K562 (cell line): ENCODE measurements at regions not wholly inside any gene's neighbourhood (a gene's known extent, or its start where the extent isn't known, plus 50 kb on each side); places are given as distances from the start of the nearest gene placed in this dataset.

Source experiments
- FOXA1 ChIP-seq: fragments of 450-650 bp; IDR thresholded peaks from 2 replicates; pipeline ENCODE4 v1.6.1; 2016; ENCODE audit warnings: mild to moderate bottlenecking, borderline replicate concordance
- POLR2A ChIP-seq: fragments of 450-650 bp; conservative IDR thresholded peaks from 2 replicates; pipeline ENCODE4 v1.6.1; 2016
- TAF1 ChIP-seq: IDR thresholded peaks from 2 replicates; pipeline ENCODE4 v1.6.1; 2011; ENCODE audit warnings: mild to moderate bottlenecking, low read length, moderate library complexity; ENCODE audit not compliant: insufficient read depth, control insufficient read depth, severe bottlenecking; ENCODE audit errors: extremely low read depth
- TF ChIP-seq, protein P1 (sequence below): IDR thresholded peaks from 3 replicates; pipeline ENCODE4 v1.6.1; 2011; ENCODE audit warnings: borderline replicate concordance, mild to moderate bottlenecking; ENCODE audit not compliant: insufficient read length, insufficient read depth
- TF ChIP-seq, protein P2 (sequence below): fragments of 450-650 bp; formaldehyde crosslinking; IDR thresholded peaks from 2 replicates; pipeline ENCODE4 v1.4.0; 2022; ENCODE audit warnings: missing genetic modification characterization

DNA sequence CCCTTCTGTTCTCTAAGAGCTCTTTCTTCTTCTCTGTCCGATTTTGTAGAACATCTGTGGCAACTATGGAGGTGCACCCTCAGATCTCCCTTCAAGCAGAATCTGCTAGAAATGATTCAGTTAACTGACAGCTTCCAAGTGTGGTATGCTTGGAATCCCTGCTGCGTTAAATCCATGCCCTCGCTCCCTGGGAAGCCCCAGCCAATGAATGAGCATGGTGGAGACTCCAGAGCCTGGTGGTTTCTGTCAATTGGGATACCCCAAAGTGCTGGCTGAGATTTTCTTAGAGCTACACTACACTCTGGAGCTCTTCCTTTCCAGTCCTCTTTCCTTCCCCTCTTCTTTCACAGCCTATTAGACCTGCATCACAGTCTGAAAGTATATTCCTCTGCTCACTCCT lies 116.3 kb upstream of the C1orf21 start:
- TF ChIP-seq, protein P1, sequence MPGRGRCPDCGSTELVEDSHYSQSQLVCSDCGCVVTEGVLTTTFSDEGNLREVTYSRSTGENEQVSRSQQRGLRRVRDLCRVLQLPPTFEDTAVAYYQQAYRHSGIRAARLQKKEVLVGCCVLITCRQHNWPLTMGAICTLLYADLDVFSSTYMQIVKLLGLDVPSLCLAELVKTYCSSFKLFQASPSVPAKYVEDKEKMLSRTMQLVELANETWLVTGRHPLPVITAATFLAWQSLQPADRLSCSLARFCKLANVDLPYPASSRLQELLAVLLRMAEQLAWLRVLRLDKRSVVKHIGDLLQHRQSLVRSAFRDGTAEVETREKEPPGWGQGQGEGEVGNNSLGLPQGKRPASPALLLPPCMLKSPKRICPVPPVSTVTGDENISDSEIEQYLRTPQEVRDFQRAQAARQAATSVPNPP: no peak
- TF ChIP-seq, protein P2, sequence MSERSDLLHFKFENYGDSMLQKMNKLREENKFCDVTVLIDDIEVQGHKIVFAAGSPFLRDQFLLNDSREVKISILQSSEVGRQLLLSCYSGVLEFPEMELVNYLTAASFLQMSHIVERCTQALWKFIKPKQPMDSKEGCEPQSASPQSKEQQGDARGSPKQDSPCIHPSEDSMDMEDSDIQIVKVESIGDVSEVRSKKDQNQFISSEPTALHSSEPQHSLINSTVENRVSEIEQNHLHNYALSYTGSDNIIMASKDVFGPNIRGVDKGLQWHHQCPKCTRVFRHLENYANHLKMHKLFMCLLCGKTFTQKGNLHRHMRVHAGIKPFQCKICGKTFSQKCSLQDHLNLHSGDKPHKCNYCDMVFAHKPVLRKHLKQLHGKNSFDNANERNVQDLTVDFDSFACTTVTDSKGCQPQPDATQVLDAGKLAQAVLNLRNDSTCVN (CRISPR knock-in tag): no peak
- no peak for TF ChIP-seq FOXA1
- TF ChIP-seq POLR2A: no peak
- TF ChIP-seq TAF1: no peak
